DMS153 treated with DMSO at 0.1 percent for 48 hours (cell line): ENCODE measurements at regions not wholly inside any gene's neighbourhood (a gene's known extent, or its start where the extent isn't known, plus 50 kb on each side); places are given as distances from the start of the nearest gene placed in this dataset.

Experiments
- DNase-seq: peaks from one replicate; lab custom pipeline; 2025; ENCODE audit not compliant: unreplicated experiment; lab: John Stamatoyannopoulos, UW

DNA sequence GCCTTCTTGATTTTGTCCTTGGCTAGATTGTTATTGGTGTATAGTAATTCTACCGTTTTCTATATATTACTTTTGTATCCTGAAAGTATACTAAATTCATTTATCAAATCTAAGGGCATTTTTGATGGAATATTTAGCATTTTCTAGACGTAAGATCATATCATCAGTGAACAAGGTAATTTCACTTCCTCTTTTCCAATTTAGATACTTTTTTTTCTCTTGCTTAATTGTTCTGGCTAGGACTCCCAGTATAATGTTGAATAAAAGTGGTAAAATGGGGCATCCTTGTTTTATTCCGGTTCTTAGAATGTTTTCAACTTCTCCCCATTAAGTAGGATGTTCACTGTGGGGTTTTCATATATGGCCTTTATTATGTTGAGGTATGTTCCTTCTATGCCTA, 260.7 kb downstream of the POLR1F start:
- no peak for DNase-seq

DNA sequence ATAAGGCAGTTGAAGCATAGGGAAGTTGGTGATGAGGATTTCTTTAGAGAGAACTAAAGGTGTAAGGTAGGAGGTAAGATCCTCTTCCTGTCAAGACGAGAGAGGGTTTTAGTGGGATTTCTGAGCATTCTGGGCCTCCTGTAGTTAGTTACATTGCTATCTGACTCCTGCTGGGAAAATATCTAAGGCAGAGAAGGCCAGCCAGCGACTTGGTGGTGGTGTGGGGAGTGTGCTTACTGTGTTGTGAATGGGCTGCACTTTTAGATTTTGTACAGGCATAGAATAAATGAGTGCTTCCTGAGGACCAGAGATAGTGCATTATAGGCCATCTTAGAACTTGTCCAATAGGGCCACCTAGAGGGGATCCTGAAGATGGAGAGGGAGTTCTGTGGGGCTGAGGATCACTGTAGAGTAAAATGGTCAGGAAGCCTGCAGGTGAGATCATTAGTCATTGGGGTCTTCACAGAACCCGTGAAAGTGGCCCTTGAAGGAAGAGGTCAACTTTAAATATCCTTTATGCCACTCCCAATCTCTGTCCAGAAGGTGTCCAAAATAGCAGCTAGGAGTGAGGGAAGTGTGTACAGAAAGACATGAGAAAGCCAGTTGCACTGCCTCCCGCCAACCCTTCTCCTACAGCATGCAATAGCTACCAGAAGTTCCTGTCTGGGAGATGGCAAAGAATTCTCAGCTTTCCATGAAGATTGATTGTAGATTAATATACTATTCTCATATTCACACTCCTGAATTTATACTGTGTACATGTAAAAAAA, 266.6 kb downstream of the POLR1F start:
- no peak for DNase-seq

DNA sequence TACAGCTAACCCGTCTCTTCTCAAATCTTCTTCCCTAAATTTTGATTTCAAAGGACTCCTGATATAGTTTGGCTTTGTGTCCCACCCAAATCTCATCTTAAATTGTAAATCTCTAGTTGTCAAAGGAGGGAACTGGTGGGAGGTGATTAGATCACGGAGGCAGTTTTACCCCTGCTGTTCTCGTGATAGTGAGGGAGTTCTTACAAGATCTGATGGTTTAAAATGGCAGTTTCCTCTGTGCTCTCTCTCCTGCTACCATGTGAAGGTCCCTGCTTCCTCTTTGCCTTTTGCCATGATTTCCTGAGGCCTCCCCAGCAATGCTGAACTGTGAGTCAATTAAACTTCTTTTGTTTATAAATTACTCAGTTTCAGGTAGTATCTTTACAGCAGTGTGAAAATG, 269.3 kb downstream of the POLR1F start:
- DNase-seq = no peak

DNA sequence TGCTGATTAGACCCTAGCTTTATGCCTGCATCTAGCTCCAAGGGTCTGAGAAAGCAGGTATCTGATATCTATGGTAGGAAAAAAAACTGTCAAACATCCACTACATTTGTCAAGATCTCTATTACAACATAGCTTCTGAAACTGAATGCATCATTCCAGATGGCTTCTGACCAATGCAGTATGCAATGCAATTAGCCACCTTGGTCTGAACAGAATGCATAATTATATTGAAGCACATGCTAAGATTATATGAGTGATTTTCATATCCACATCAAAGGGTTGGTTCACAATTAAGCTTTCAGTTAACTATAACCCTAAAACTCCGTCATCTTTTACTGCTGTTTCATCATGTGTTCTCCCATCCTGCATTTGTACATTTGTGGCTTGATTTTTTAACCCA, 271.4 kb downstream of the POLR1F start:
- no peak for DNase-seq

DNA sequence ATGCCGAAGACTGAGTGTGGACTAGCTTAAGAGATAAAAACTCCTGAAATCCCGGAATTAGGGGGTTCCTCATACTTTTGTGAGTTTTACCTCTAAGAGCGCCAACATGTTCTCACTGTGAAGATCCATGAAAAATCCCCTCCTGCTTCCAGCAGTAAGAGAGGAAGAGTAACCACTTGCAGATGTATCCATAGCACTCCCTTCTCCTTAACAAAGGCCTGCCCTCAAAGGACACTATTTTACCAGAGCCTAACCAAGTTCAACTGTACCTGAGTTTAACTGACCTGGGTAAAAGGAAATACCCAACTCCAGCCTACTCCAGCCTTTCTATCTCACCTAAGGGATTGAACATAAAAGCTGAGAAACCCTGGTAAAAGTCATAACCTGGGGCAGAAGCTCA, 280.9 kb downstream of the POLR1F start:
- DNase-seq = no peak

DNA sequence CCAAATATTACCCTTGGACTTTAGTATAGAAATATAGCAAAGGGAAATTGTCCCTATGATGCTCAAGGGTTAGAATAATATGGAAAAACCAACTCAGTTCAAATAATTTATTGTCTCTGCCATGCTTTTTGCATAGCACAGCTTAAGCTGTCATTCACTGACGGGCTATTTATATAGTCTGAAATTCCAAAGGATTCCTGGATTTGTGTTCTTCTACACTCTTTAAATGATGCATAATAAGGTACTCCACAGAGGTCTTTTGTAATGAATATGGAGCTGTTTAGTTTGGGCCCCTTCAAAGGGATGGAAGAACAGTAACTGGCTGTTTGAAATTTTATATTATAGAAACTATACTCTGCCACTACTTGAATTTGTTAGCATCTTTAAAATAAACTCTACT, 276.6 kb upstream of the FERD3L start:
- DNase-seq = no peak

DNA sequence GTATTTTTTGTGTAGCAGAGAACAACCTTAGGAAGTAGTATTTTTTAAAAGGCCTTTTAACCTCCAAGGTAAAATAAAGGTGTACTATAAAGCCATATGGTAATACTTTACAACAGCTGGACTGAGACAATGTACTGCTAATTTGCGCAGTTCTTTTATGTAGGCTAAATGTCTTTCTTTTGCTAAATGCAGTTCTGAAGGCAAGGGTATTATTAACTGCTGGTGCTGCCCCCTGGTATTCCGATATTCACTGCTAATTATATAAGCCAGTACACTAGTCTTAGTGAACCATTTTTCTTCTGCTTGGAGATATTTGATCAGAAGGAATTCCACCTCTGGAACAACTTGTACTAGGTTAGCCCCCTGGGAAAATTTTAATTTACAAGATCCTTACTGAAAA, 272.0 kb upstream of the FERD3L start:
- DNase-seq = no peak

DNA sequence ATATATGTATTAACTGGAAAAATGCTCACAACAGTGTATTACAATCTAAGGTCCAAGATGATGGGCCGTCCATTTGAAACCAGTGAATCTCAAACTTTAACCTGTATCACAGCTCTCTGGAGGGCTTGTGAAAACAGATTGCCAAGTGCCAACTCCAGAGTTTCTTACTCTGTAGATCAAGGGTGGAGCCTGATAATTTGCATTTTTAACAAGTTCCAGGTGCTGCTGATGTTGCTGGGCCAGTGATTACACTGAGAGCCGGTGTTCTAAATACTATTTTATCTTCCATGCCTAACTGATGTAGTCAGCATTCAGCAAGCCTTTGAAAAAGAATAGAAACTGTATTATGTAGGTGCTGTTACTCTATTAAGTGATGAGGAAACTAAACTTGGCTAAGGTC, 269.9 kb upstream of the FERD3L start:
- no peak for DNase-seq

DNA sequence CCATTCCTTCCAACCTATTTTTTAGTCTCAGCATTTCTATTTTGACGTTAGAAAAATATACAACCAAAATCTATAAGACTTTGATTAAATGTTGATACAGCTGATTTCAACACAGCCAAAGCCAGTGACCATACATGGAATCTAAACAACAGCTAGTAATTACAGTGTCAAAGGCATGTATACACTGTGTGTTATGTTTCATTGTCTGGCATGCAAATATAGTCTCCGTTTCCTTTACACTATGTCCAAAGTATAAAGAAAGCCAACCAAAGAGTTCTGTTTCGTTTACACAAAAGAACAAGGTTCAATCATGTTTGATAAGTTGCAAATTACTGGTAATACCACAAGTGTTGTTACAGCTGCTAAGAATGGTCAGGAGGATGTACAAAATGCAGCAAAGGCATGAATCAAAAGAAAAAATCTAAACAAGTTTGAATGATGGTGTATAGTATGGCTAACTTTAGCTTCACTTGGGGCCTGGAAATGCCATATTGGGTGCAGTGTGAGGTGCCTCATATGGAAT, 268.3 kb upstream of the FERD3L start:
- no peak for DNase-seq

DNA sequence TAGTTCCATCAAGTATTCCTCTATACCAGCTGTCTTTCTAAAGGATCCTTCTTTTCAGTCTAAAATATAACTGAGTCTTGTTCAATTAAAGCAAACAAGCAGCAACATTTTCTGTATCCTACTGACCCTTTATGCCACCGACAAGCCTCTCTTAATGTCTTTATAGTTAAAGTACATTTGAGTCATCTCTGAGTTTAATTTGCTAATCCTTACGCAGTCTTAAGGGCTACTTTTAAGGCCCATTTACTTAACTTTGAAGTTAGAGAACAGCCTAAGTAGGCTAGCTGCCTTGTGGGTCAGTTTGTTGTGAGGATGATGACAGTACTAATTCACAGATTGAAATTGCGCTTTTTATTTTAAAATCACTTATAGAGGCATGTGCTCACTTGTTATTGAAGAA, 265.5 kb upstream of the FERD3L start:
- no peak for DNase-seq

DNA sequence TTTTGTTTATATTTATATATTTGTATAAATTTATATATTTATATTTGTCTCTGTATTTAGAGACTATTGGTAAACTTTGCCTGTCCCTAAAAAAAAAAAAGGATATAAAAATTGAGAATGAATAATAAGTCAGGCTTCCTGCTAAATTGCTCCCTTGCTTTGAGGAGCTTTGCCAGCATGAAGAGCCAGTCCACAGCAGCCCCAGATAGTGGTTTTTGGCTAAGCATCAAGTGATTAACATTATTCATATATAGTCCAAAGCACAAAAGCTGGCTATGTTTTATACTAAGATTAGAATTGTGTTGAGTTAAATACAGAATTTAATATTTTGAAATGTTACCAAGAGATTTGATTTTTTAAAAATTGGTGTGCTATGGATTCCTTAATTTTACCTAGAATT, 264.9 kb upstream of the FERD3L start:
- DNase-seq = no peak

DNA sequence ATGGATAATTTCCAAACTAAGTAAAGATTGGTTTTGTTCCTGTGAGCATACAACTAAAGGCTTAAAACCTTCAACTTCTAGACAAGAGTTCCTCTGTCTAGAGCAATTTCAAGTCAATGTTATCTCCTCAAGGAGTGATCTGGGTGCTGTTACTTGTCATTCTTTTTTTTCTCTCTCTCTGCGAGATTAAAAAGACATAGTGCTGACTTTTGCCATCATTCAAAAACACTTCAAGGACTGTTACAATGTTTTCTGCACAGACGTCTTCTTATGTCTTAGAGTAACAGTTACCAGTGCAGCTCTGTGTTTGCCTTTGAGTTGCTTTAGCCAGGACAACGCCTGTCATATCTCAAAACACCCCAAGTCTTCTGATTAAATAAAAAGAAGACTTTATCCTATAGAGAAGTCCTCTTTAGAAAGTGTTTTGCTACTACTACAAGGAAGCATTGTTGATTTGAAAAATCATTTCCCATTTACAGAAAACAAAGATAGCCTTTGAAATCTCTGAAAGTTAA, 263.5 kb upstream of the FERD3L start:
- DNase-seq = no peak

DNA sequence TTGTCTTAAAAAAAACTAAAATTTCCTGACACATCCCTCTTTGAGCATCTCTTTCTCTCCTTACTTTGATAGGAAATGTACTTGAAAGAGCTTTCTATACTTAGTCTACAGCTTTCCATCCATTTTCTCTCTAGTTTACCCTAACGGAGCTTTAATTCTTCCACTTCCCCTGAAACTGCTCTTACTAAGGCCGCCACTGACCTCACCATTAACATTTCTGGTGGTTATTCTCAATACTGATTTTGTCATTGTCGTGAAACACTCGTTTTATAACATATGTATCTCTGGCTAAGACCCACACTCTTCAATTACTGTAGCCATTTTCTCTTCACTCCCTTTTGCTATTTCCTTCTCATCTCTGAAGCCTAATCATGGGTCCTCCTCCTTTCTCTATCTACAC, 262.0 kb upstream of the FERD3L start:
- DNase-seq = no peak

DNA sequence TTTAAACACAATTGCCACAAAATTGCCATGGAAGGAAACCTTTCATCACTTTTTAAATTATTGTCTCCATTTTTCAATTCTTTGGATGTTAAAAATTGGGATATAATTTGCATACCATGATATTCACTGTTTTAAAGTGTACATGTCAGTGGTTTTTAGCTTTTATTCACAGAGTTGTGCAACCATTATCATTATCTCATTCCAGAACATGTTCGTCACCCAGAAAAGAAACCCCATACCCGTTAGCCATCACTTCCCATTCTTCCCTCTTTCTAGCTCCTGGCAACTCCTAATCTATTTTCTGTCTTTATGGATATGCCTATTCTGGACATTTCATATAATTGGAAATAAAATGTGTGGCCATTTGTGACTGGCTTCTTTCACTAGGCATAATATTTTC, 260.3 kb upstream of the FERD3L start:
- DNase-seq = no peak

DNA sequence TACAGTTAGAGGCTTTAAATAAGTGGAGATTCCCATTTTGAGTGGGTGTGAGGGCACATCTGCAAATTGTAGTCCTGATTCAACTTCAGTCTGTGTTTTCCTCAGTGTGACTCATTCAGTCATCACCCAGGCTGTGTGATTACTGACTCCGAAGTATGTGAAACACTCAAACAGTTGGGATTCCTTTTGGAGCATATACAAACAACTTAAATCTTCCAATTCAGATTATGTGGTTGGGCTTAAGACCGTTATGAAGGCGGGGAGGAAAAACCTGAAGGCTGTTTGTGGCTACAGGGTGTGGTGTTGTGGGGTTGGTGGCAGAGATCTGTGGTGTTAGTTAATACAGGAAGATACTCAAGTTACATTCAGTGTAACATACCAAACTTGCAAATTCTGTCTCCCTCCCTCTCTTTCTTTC, 259.7 kb upstream of the FERD3L start:
- DNase-seq = no peak

DNA sequence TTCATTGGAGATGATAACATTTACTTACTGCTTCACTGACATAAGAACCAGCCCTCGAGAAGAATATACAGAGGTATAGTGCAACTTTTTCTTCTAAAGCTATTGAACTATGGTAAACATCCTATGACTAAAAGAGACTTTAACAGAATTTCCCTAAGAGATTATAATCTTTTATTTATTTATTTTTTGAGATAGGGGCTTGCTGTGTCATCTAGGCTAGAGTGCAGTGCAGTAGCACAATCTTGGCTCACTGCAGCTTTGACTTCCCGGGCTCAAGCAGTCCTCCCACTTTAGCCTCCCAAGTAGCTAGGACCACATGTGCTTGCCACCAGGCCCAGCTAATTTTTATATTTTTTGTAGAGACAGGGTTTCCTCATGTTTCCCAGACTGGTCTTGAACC, 258.5 kb upstream of the FERD3L start:
- DNase-seq = no peak

DNA sequence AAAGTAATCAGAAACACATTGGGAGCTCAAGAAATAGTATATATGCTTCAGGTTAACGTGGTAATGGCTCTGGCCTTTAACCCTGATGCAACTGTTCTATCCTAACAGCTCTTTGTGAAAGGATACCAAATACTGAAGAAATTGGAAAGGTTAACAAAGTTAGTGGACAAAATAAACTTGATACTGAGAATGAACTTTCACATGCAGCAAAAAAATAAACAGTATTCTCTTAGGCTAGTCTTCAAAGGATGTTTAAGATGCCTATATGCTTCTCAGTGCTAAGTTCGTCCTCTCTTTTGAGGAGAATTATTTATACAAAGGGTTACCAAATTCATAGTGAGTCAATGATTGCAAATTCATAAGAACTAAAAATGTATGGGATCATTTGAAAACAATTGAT, 256.2 kb upstream of the FERD3L start:
- DNase-seq = no peak

DNA sequence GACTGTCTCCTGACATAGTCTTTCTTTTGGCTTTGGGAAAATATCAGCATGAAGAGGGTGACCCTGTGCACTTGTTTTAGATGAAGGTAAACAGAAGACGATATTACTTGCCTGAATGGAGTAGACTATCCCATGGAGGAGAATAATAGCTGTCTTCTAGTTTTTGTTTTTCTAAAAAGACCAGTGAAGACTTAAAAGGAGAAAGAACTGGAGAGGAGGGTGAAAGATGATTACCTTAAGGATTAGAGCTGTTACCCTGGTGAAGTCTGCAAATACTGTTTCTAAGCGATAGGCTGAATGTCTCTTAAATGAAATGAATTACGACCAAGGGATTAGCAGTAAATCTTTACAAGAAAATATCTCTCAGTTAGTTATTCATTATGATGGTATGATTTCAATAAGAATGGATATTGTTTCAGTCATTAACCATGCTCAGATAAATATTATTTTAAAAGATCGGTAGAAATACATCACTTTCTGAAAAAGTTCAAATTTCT, 255.6 kb upstream of the FERD3L start:
- no peak for DNase-seq

DNA sequence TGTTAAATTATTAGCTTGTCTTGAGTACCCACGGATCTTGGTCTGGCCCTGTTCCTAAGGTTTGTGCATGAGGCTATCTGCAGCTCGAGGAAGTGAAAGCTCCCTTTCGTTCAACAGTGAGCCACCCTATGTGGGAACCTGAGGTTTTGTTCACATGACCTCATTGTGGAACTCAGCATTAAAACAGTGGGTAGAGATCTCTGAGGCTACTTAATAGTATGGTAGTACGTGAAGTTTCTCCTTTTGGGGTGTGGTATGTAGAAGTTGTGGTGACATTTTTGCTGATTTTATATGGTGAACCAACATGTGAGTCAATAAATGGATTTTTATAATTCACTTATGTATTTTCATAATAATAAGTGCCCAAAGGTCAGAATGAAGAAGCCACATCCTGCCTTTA, 252.7 kb upstream of the FERD3L start:
- no peak for DNase-seq

DNA sequence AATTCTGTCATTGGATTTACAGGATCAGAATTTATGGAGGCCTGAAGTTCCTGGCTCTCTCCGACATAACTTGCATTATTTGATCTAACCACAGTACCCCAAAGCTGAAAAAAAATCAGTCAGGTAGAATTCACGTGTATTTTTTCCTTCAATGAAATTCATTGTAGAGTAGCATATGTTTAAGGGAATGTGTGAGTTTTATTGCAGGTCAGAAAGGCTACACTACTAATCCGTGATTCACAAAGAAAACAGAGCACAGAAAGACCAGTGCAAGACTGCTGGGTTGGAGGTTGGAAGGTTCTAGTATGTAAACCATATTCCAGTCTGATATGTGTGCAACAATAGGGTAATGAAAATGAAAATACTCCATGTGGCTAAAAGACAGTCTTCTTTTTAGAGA, 247.0 kb upstream of the FERD3L start:
- no peak for DNase-seq

DNA sequence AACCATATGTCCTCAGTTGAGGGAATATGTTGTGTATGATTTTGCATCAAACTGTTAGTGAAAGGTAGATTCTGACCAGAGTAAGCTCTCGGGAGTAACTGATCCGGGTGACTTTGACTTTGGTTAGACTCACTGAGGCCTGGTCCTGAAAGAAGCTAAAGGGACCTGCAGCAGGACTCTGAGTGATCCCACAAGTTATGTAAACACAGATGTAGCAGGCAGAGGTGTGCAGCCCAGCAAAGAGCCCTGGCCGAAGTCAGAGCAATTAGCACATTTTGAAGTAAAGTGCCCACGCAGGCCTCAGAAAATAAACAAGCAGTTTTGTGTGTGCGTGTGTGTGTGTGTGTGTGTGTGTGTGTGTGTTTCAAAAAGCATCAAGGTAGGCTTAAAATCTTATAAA, 245.6 kb upstream of the FERD3L start:
- DNase-seq = no peak

DNA sequence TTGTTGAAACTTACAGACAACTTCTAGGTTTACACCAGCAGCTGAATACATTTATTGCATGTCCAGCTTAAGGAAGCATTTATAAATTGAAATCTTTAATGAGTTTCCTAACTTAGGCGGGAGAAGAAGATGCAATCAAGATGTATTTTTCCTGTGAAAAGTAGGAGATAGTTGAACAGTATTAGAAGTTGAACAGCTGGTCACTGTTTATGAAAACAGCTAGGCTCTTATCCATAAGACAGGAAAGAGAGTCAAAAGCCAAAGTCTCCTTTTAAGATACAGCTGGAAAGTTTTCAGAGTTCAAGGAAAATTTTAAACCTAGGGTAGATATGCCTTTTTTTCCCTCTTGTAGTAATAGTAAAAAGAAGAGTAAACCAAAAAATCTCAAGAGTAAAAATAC, 236.1 kb upstream of the FERD3L start:
- no peak for DNase-seq

DNA sequence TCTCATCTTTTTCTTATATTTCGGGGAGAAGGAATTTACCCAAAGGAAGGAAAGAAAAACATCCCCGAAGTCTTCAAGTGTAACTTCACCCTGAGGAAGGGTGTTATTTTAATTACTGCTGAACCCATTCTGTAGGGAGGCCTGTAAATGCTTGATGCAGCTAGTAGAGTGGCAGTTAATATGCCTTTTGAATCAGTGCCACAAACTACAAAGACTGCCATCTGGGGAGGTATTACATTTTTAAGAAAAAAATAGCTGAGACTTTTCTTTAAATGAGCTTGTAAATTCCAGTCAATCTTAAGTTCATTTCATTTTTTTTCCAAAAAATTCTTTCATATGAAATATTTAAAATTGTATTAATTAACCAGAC, 233.1 kb upstream of the FERD3L start:
- no peak for DNase-seq
